SKM-1 treated with dmso at 0.1 percent for 144 hours (cell line): ENCODE measurements at regions not wholly inside any gene's neighbourhood (a gene's known extent, or its start where the extent isn't known, plus 50 kb on each side); places are given as distances from the start of the nearest gene placed in this dataset.
A peak's percentile ranks its signal among the peaks of the same experiment; 100 is the strongest.

Source experiments
- DNase-seq: peaks from one replicate; lab custom pipeline; 2025; ENCODE audit not compliant: unreplicated experiment; lab: John Stamatoyannopoulos, UW

DNA sequence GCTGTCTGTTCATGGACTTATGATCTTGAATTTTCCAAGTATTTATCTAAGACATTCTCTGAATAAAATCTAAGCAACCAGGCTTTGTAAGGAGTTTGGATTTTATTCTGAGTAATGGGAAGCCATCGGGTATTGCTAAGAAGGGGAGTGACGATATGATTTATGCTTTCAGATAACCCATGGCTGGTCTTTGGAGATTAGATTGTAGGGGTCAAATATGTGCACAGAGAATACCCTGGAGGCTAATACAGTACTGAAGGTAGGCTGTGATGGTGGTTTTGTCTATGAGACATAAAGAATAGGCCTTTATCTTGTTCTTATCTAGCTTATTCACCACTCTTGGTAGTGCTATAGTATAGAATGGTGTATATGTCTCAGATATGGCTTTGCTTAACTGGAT, 60.0 kb upstream of the C5orf46 start:
- no peak for DNase-seq

DNA sequence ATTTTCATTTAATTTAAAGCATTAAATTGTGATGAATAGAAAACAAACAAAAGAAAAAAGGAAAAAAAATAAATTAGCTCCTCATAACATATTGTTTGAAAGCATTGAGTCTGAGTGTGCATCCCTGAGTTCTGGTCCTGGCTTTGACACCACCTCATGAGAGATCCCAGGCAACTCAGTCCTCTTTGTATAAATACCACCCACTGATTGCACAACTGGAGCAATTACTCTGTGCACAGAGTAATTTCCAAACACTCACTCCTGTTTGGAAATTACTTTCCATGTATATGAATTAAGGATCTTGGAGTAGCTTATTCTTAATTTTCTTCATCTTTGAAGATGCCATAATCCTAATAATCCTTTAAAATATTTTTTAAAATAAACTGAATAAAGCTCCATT, 59.4 kb upstream of the C5orf46 start:
- no peak for DNase-seq

DNA sequence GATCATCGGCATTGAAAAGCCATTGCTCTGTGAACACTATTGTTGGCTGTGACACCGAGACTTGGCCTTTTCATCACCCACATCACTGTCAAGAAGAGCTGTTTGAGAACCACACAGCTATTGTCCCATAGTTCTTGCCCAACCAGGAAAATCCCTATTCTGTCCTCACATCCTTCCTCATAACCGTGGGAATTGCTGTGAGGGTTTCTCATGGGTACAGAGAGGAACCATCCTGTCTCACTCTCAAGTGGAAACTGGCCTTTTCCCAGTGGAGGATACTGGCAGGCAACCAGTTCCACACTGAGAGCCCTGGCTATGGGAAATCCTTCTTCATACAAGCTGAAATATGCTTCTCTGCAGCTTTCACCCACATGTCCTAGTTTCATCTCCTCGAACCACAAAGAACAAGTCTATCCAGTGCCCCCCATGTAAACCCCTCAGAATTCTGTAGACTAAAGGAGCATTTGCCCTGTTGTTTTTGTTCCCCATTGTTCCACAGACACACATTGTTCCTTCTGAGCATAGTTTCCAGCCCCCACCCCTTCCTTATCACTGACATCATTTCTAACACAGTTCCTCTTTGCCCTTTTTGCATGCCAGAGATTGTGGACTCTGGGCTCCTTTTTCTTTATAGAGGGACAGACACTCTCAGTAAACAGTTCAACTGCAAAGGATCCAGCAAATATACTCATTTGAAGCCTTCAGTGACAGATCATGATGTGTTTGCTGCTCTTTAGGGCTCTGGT, 57.8 kb upstream of the C5orf46 start:
- DNase-seq, result peak; percentile 26

DNA sequence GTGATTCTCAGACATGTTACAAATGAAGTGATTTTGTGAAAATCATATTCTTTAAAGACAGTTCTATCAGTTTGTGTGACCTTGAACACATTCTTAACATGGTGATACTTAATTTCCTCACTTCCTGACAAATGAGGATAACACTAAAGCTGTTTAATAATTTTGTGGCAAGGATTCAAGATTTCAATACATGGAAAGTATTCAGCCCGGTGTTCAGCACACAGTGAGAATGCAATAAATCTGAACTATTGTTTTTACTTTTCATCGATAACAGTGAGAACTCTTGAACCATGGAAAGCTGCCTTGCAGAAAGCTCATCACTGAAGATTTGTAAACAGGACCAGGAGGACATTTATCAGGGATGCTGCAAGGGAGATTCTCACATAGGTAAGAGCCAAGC, 57.1 kb upstream of the C5orf46 start:
- DNase-seq, result no peak

DNA sequence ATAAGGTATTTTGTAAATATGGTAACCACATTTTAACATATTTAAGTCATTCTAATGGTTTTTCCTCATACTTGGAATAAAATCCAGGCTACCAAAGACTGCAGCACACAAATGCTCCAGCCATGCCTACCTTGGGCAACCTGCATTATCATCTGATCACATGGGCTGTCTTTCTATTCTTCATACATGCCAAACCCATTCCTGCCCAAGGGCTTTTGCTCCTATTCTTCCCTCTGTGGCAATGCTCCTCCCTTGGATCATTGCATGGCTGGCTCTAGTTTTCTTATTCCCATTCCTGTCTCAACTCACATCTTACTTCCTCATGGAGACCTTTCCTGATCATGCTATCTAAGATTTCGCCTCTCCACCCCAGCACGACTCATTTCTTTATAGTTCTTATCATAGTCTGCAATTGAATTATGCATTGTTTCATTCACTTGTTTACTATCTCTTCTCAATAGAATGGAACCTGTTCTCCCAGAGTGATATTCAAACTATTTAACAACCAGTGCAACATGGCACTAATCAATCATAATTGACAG, 54.9 kb upstream of the C5orf46 start:
- DNase-seq, result no peak

DNA sequence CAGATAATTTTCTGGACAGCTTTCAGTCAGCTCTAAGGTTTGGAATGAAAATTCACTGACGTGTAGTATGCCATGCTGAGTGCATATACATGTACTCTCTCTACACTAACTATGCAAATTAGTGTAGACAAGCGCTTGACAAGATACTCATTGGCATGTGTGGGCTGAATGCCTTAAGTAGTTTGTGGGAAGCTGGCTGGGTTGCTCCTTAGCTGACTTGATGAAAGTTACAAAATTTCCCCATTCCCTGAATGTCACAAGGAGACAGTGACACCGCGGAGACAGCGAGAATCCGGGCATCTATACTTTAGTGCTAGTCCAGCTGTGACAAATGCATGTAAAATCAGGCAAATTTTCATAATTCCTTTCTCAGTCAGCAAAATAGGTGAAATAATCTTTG, 51.6 kb upstream of the C5orf46 start:
- no peak for DNase-seq

DNA sequence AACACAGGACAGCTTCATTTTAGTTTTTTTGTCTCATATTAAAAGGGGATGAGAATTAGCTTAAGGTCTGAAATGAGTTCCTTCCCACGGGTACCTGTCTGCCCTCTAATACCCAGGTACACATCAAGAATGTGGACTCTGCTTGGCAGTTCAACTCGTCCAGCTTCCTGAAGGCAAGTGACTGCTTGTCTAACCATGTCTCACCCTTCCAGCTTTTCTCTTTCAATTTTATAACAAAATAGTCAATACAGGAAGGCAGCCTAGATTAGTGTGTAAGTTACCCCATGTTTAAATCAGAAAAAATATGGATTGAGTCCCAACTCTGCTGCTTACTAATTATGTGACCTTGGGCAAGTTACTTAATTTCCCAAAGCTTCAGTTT, 50.5 kb upstream of the C5orf46 start:
- DNase-seq, result no peak

DNA sequence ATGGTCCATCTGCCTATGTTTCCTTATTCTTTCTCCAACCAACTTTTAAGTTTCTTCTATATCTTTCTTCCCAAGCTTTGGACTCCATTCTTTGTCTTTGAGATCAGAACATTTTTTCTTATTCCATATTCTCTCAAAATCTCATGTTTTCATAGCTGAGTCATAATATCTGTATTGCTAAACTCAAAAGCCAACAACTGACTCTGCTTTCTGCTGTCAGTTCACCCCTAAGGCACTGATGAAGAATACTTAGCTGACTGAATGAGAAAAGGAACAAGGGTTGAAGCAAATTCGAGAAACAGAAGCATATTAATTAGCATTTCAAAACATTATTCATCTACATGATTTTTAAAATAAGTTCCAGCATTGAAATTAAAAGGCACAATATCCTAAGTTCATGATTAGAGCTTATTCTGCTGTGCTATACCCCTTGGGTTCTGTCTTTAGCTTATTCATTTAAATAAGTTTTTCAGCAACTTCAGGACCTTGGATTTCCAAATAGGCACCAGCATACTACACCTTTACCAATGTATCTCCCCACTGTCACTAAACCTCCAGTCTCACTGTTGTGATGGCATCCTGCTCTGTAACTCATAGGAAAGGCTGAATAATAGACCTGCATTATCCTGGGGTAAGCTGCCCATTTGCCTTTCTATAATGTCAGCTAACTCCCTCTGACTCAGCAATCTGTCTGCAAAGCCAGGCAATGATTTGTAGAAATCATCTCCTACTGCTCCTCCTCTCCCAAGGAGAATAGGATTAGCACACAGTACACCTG, 49.9 kb upstream of the C5orf46 start:
- no peak for DNase-seq
